ENCODE measurements at regions not wholly inside any gene's neighbourhood (a gene's known extent, or its start where the extent isn't known, plus 50 kb on each side); places are given as distances from the start of the nearest gene placed in this dataset.

- Histone ChIP-seq H3K4me1 (ENCODE audit: control insufficient read depth, insufficient read depth, low read length) (no peaks in the 10 kb centered on the region), H3K36me3 (ENCODE audit: control insufficient read depth, insufficient read depth, low read length) (no peaks in the 10 kb centered on the region), H3K27me3 (ENCODE audit: control insufficient read depth, insufficient read depth, low read length) (no peaks in the 10 kb centered on the region), H3K27ac (ENCODE audit: low read depth, low read length) (no peak overlapping the region), H3K4me3 (ENCODE audit: low read depth, low read length) (no peak overlapping the region), H3K9me3 (ENCODE audit: control insufficient read depth, insufficient read depth, low read length) (no peaks in the 10 kb centered on the region)
- WGBS (ENCODE audit: insufficient coverage) = 55% methylated on average over 5 of the region's 5 CpGs
- DNase-seq (ENCODE audit: low read depth in 4 of 6, low spot score in 6 of 6) = no peak
These were observed 138.0 kb upstream of the IGF1 start for GRCh38 chr12:102618197-102618877.

GRCh38 chr12:102616692-102617091 lies 136.3 kb upstream of the IGF1 start:
- no CpG with 5 or more reads among the region's 2 CpGs for WGBS (ENCODE audit: insufficient coverage)
- H3K27ac ChIP-seq (ENCODE audit: low read depth, low read length) = no peak overlapping the region
- no peaks in the 10 kb centered on the region for H3K27me3 ChIP-seq (ENCODE audit: control insufficient read depth, insufficient read depth, low read length)
- H3K4me1 ChIP-seq (ENCODE audit: control insufficient read depth, insufficient read depth, low read length) = no peaks in the 10 kb centered on the region
- no peak overlapping the region for H3K4me3 ChIP-seq (ENCODE audit: low read depth, low read length)
- no peaks in the 10 kb centered on the region for H3K9me3 ChIP-seq (ENCODE audit: control insufficient read depth, insufficient read depth, low read length)
- no peak for DNase-seq (ENCODE audit: low read depth in 4 of 6, low spot score in 6 of 6)
- no peaks in the 10 kb centered on the region for H3K36me3 ChIP-seq (ENCODE audit: control insufficient read depth, insufficient read depth, low read length)

GRCh38 chr12:102611995-102612394 lies 131.6 kb upstream of the IGF1 start:
- no CpG with 5 or more reads among the region's 1 CpG for WGBS (ENCODE audit: insufficient coverage)
- no peaks in the 10 kb centered on the region for H3K27me3 ChIP-seq (ENCODE audit: control insufficient read depth, insufficient read depth, low read length)
- DNase-seq (ENCODE audit: low read depth in 4 of 6, low spot score in 6 of 6) = no peak
- no peaks in the 10 kb centered on the region for H3K4me1 ChIP-seq (ENCODE audit: control insufficient read depth, insufficient read depth, low read length)
- H3K27ac ChIP-seq (ENCODE audit: low read depth, low read length) = no peak overlapping the region
- H3K9me3 ChIP-seq (ENCODE audit: control insufficient read depth, insufficient read depth, low read length) = peaks cover 1% of the 10 kb centered on the region
- no peaks in the 10 kb centered on the region for H3K36me3 ChIP-seq (ENCODE audit: control insufficient read depth, insufficient read depth, low read length)
- no peak overlapping the region for H3K4me3 ChIP-seq (ENCODE audit: low read depth, low read length)

GRCh38 chr12:102609996-102610395 lies 129.6 kb upstream of the IGF1 start:
- Histone ChIP-seq H3K27me3 (ENCODE audit: control insufficient read depth, insufficient read depth, low read length) (no peaks in the 10 kb centered on the region), H3K27ac (ENCODE audit: low read depth, low read length) (no peak overlapping the region), H3K4me1 (ENCODE audit: control insufficient read depth, insufficient read depth, low read length) (no peaks in the 10 kb centered on the region), H3K4me3 (ENCODE audit: low read depth, low read length) (no peak overlapping the region), H3K36me3 (ENCODE audit: control insufficient read depth, insufficient read depth, low read length) (no peaks in the 10 kb centered on the region), H3K9me3 (ENCODE audit: control insufficient read depth, insufficient read depth, low read length) (peaks cover 3% of the 10 kb centered on the region)
- no peak for DNase-seq (ENCODE audit: low read depth in 4 of 6, low spot score in 6 of 6)
- 86% methylated on average over 1 of the region's 1 CpG for WGBS (ENCODE audit: insufficient coverage)

- 66% methylated on average over 2 of the region's 2 CpGs for WGBS (ENCODE audit: insufficient coverage)
- Histone ChIP-seq H3K27ac (ENCODE audit: low read depth, low read length) (no peak overlapping the region), H3K4me3 (ENCODE audit: low read depth, low read length) (no peak overlapping the region)
These were observed 122.7 kb upstream of the IGF1 start for GRCh38 chr12:102603021-102603420.

GRCh38 chr12:102602521-102602920 lies 122.2 kb upstream of the IGF1 start:
- Histone ChIP-seq H3K27ac (ENCODE audit: low read depth, low read length) (peak overlapping the region; percentile 25), H3K27me3 (ENCODE audit: control insufficient read depth, insufficient read depth, low read length) (no peaks in the 10 kb centered on the region), H3K9me3 (ENCODE audit: control insufficient read depth, insufficient read depth, low read length) (peaks cover 2% of the 10 kb centered on the region), H3K4me1 (ENCODE audit: control insufficient read depth, insufficient read depth, low read length) (no peaks in the 10 kb centered on the region), H3K36me3 (ENCODE audit: control insufficient read depth, insufficient read depth, low read length) (no peaks in the 10 kb centered on the region), H3K4me3 (ENCODE audit: low read depth, low read length) (no peak overlapping the region)
- DNase-seq (ENCODE audit: low read depth in 4 of 6, low spot score in 6 of 6) = peak in 1 of 6 donors; percentile 33
- WGBS (ENCODE audit: insufficient coverage) = 86% methylated on average over 1 of the region's 1 CpG

More at GRCh38 chr12:102603021-102603420, 122.7 kb upstream of the IGF1 start:
- H3K27me3 ChIP-seq (ENCODE audit: control insufficient read depth, insufficient read depth, low read length) = no peaks in the 10 kb centered on the region
- H3K36me3 ChIP-seq (ENCODE audit: control insufficient read depth, insufficient read depth, low read length) = no peaks in the 10 kb centered on the region
- peaks cover 2% of the 10 kb centered on the region for H3K9me3 ChIP-seq (ENCODE audit: control insufficient read depth, insufficient read depth, low read length)
- no peaks in the 10 kb centered on the region for H3K4me1 ChIP-seq (ENCODE audit: control insufficient read depth, insufficient read depth, low read length)
- no peak for DNase-seq (ENCODE audit: low read depth in 4 of 6, low spot score in 6 of 6)

- H3K9me3 ChIP-seq (ENCODE audit: control insufficient read depth, insufficient read depth, low read length) = peaks cover 2% of the 10 kb centered on the region
- H3K4me1 ChIP-seq (ENCODE audit: control insufficient read depth, insufficient read depth, low read length) = no peaks in the 10 kb centered on the region
- H3K27ac ChIP-seq (ENCODE audit: low read depth, low read length) = no peak overlapping the region
- 80% methylated on average over 3 of the region's 5 CpGs for WGBS (ENCODE audit: insufficient coverage)
- H3K36me3 ChIP-seq (ENCODE audit: control insufficient read depth, insufficient read depth, low read length) = no peaks in the 10 kb centered on the region
- no peaks in the 10 kb centered on the region for H3K27me3 ChIP-seq (ENCODE audit: control insufficient read depth, insufficient read depth, low read length)
- no peak overlapping the region for H3K4me3 ChIP-seq (ENCODE audit: low read depth, low read length)
- no peak for DNase-seq (ENCODE audit: low read depth in 4 of 6, low spot score in 6 of 6)
These were observed 121.3 kb upstream of the IGF1 start for GRCh38 chr12:102601621-102602020.

- WGBS (ENCODE audit: insufficient coverage) = 82% methylated on average over 2 of the region's 2 CpGs
- no peaks in the 10 kb centered on the region for H3K36me3 ChIP-seq (ENCODE audit: control insufficient read depth, insufficient read depth, low read length)
- DNase-seq (ENCODE audit: low read depth in 4 of 6, low spot score in 6 of 6) = no peak
These were observed 116.3 kb upstream of the IGF1 start for GRCh38 chr12:102596687-102597086.

GRCh38 chr12:102596031-102596430 lies 115.7 kb upstream of the IGF1 start:
- Histone ChIP-seq H3K27ac (ENCODE audit: low read depth, low read length) (no peak overlapping the region), H3K36me3 (ENCODE audit: control insufficient read depth, insufficient read depth, low read length) (no peaks in the 10 kb centered on the region), H3K9me3 (ENCODE audit: control insufficient read depth, insufficient read depth, low read length) (no peaks in the 10 kb centered on the region), H3K27me3 (ENCODE audit: control insufficient read depth, insufficient read depth, low read length) (no peaks in the 10 kb centered on the region), H3K4me1 (ENCODE audit: control insufficient read depth, insufficient read depth, low read length) (no peaks in the 10 kb centered on the region), H3K4me3 (ENCODE audit: low read depth, low read length) (no peak overlapping the region)
- 96% methylated on average over 5 of the region's 8 CpGs for WGBS (ENCODE audit: insufficient coverage)
- DNase-seq (ENCODE audit: low read depth in 4 of 6, low spot score in 6 of 6) = no peak

More at GRCh38 chr12:102596687-102597086, 116.3 kb upstream of the IGF1 start:
- Histone ChIP-seq H3K4me1 (ENCODE audit: control insufficient read depth, insufficient read depth, low read length) (no peaks in the 10 kb centered on the region), H3K9me3 (ENCODE audit: control insufficient read depth, insufficient read depth, low read length) (no peaks in the 10 kb centered on the region), H3K4me3 (ENCODE audit: low read depth, low read length) (no peak overlapping the region), H3K27ac (ENCODE audit: low read depth, low read length) (no peak overlapping the region), H3K27me3 (ENCODE audit: control insufficient read depth, insufficient read depth, low read length) (no peaks in the 10 kb centered on the region)

GRCh38 chr12:102595315-102595714 lies 115.0 kb upstream of the IGF1 start:
- Histone ChIP-seq H3K4me1 (ENCODE audit: control insufficient read depth, insufficient read depth, low read length) (no peaks in the 10 kb centered on the region), H3K9me3 (ENCODE audit: control insufficient read depth, insufficient read depth, low read length) (no peaks in the 10 kb centered on the region), H3K27ac (ENCODE audit: low read depth, low read length) (no peak overlapping the region), H3K27me3 (ENCODE audit: control insufficient read depth, insufficient read depth, low read length) (no peaks in the 10 kb centered on the region), H3K36me3 (ENCODE audit: control insufficient read depth, insufficient read depth, low read length) (no peaks in the 10 kb centered on the region), H3K4me3 (ENCODE audit: low read depth, low read length) (no peak overlapping the region)
- WGBS (ENCODE audit: insufficient coverage) = 95% methylated on average over 9 of the region's 10 CpGs
- no peak for DNase-seq (ENCODE audit: low read depth in 4 of 6, low spot score in 6 of 6)
